Cardiac septum (tissue), 1 donor: ENCODE measurements at regions not wholly inside any gene's neighbourhood (a gene's known extent, or its start where the extent isn't known, plus 50 kb on each side); places are given as distances from the start of the nearest gene placed in this dataset.

Experiments
- DNase-seq: peaks from one replicate; pipeline ENCODE4 v3.0.0-alpha.2; 2020; ENCODE audit warnings: low spot score
- intact Hi-C: fragments of 100-400 bp; cut with DNase I; formaldehyde crosslinking; loops from one replicate; pipeline ENCODE4 v1.14.0; 2022
- donor health status: DM: no; HTN: no; CAD: no.

- no peak for DNase-seq
- intact Hi-C loops: no loop called here
Observed at GRCh38 chr5:89904442-89904841, 505.1 kb downstream of the CETN3 start.

DNA sequence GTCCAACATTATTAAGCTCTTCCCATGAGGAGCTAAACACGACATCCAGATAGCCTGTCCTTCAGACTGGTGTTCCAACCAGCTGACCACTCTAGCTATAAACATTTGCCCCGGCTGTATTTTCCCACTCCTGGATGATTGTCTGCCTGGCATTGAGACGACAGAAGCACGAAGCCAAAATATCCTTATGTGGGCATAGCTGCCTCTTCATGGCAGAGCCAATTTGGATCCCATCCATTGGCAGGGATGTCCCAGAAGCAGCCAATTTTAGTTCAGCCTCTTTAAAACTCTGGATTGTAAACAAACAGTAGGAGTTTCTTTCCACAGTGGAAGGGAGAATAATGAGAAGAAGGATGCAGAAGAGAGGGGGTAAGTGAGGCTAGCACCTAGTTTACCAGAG is 507.6 kb downstream of the CETN3 start:
- intact Hi-C loops: no loop called here
- DNase-seq: peak; percentile 73

DNA sequence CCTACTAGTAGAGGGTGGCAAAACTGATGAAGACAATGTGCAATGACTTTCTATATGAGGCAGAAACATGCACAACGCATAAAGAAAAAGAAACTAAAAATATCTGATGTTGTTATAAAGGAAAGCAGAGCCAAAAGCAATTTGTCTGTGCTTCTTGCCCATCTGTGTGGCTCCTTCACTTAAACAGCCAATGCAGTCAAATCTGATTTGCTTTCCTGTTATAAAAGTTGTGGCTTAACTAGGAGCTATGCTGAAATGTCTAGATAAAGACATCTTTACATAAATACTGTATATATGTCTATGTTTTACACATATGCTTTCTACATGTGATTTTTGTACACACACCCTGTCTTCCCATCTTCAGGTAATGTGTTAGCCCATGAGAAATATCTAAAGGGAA is 508.2 kb downstream of the CETN3 start:
- intact Hi-C loops: no loop called here
- DNase-seq: no peak

GRCh38 chr5:89900346-89900745 is 509.2 kb downstream of the CETN3 start:
- intact Hi-C loops: no loop called here
- no peak for DNase-seq

DNA sequence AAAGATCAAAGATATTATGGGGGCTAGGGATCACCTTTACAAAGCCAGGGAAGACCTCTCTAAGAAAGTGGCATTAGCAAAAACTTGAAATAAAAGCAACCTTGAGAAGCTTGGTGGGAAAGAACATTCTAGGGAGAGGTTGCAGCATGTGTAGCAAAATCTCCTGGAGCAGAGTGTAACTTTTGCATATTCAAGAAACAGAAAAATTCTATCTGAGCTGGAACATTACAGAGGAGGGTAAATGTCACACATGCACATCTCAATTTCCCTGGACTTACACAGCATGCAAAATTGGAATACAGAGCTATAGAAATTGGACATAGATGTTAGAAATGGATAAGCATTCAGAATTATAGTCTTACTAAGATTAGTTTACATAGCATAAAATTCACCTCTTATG is 510.0 kb downstream of the CETN3 start:
- intact Hi-C loops: no loop called here
- no peak for DNase-seq

DNA sequence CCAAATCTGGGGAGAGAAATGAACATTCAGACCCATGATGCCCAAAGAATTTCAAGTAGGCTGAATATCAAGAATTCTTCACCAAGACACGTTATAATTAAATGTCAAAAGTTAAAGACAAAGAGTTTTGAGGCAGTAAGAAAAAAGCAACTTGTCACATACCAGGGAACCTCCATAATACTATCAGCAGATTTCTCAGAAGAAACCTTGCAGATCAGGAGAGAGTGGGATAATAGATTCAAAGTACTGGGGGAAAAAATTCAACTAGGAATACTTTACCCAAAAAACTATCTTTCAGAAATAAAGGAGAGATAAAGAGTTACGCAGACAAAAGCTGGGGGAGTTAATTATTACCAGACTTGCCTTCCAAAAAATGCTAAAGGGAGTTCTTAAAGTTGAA is 516.0 kb downstream of the CETN3 start:
- no peak for DNase-seq
- intact Hi-C loops: no loop called here

GRCh38 chr5:89885670-89886069 is 523.9 kb downstream of the CETN3 start:
- no peak for DNase-seq
- intact Hi-C loops: no loop called here

- intact Hi-C loops: no loop called here
Observed at GRCh38 chr5:89883967-89884366, 525.6 kb downstream of the CETN3 start.

DNA sequence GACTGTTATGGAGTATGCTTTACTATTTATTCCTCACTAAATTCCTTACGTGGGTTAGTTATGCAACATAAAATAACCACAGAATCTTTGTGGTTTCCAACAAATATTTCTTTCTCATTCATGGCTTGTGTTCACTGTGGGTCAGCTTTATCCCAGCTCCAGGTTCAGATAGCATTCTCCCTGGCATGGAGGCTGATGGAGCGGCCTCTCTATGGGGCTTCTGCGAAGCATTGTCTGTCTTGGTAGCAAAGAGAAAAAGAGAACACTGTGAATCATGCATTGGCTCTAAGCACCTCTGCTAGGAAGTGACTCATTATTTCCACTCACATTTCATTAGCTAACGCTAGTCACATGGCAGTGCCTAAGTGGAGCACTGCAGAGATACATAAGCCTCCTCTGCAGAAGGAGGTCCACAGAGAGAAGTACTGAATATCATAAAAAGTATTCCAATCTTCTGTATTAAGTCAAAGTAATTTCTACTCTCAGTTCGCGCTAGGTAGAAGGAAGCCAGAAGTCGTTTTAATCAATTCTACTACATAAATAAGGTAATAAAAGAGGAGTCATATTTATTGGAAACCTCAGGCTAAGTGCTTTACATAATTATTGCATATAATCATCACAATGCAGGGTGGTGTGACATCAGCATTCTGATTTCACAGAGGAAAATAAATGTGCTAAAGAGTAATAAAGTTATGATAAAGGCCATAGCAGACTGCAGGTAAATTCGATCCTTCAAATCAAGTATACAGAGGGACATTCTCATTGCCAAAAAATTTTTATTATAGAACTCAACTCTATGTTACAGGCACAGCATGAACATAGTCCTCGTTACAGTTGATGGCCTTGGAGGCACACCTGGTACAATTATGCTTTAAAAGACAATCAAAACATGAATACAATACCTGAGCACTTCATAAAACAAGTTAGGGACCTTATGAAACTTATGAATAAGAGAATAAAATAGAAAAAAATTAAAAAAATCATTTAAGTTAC is 531.1 kb downstream of the CETN3 start:
- intact Hi-C loops: no loop called here
- DNase-seq: no peak

More at GRCh38 chr5:89883967-89884366, 525.6 kb downstream of the CETN3 start:
- DNase-seq: no peak

DNA sequence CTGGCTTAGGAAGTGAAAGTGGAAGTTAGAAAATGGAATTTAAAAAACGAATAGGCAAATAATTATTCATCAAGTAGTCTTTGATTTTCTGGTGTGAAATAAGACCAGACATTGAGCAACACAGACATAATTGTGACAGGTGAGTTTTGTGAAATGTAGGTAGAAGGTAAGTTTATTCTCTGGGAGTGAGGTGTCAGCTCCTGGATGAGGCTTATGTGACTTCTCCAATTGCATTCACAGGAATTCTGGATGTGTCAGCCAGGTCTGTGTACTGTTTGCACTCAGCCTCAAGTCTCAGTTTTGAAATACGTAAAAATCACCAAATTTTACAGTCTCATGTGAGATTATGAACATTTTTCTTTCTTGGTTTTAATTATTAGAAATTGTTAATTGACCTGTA is 537.6 kb downstream of the CETN3 start:
- intact Hi-C loops: no loop called here

GRCh38 chr5:89869346-89869745 is 540.2 kb downstream of the CETN3 start:
- DNase-seq: no peak
- intact Hi-C loops: no loop called here

More for the DNA sequence above, 537.6 kb downstream of the CETN3 start:
- no peak for DNase-seq

GRCh38 chr5:89866410-89866809 is 543.1 kb downstream of the CETN3 start:
- intact Hi-C loops: no loop called here
- no peak for DNase-seq

DNA sequence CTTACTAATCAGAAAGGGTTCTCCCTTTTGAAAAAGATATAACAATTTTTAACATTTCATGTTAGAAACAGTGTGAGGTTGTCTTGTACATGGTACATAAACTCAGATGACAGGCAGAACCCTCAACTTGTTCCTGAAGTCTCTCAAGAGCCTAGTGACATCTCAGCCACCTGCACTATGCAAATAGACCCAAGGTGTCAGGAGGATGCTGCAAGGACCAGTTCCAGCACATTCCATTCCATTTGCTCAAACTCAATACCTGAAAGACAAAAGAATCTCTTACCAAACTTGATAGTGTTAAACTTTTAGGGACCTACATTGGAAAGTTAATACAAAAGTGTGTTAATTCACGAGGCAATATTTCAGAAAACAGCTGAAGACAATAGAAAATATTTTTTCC is 544.6 kb downstream of the CETN3 start:
- DNase-seq: no peak
- intact Hi-C loops: no loop called here

- no peak for DNase-seq
- intact Hi-C loops: no loop called here
Observed at GRCh38 chr5:89857790-89858189, 551.8 kb downstream of the CETN3 start.

DNA sequence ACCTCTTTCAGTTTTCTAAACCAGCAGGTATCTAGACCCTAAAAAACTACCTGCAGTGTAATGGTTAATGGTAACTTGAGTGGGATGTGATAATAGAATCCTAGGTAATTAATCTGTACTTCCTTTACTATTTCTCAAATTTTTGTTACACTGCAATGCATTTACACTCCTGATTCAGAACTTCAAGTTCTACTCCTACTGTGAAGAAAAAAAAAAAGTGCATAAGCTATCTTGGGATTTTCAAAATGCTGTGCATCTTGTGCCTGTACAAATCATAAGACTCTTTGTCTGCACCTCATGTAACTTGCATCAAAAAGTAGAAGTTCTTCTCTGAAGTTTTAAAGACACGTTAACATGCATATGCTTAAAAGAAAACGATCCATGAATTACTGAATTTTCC is 554.1 kb downstream of the CETN3 start:
- DNase-seq: no peak
- intact Hi-C loops: no loop called here

GRCh38 chr5:89851911-89852310 is 557.6 kb downstream of the CETN3 start:
- intact Hi-C loops: no loop called here
- no peak for DNase-seq

DNA sequence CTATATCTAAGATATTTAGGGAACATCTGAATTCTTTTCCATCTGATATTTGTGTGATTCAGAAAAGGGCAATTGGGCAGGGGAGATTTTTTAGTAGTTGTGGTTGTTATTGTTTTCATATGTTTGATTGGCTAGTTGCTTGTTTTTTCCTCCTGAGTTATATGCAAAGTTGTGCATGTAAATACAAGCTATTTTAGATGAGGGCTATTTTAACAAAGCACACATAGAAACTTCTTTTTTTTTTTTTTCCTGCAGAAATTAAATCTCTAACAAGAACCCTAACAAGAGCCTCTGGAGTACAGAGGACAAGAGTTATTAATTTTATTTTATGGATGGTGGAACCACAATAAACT is 559.1 kb downstream of the CETN3 start:
- DNase-seq: no peak
- intact Hi-C loops: no loop called here

GRCh38 chr5:89849830-89850512 is 559.6 kb downstream of the CETN3 start:
- intact Hi-C loops: no loop called here
- no peak for DNase-seq

- no peak for DNase-seq
- intact Hi-C loops: no loop called here
Observed at GRCh38 chr5:89847743-89848142, 561.8 kb downstream of the CETN3 start.

GRCh38 chr5:89844548-89844947 is 565.0 kb downstream of the CETN3 start:
- intact Hi-C loops: no loop called here
- DNase-seq: no peak

GRCh38 chr5:89842531-89842930 is 567.0 kb downstream of the CETN3 start:
- DNase-seq: no peak
- intact Hi-C loops: no loop called here
